ENCODE measurements at regions not wholly inside any gene's neighbourhood (a gene's known extent, or its start where the extent isn't known, plus 50 kb on each side); places are given as distances from the start of the nearest gene placed in this dataset.

DNA sequence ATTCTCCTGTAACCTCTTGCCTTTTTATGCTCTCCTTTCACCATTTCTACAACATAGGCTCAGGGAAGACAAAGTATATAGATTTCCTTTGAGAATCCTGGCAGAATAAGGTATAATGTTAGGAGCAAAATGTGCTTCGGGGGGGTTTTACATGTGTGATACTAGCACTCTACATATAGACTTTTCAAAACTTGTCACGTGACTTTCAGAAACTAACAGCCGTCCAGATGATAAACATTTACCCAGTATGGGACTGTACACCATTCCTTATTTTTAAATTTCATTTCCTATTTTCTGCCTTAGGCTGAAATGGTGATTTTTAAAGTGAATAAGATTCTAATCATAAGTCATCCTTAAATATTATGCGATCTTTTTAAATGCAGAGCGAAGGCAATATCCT lies 420.4 kb upstream of the PITX2 start:
- ATAC-seq (no peak), DNase-seq (no peak)
- Histone ChIP-seq H3K9me3 (no peaks in the 10 kb centered on the region), H3K36me3 (ENCODE audit: low read depth) (no peaks in the 10 kb centered on the region), H3K4me3 (no peak overlapping the region), H3K4me1 (ENCODE audit: low read depth) (no peaks in the 10 kb centered on the region)
- intact Hi-C loops (cut with DNase I, micrococcal nuclease), result no loop called here
- TF ChIP-seq, protein P1, sequence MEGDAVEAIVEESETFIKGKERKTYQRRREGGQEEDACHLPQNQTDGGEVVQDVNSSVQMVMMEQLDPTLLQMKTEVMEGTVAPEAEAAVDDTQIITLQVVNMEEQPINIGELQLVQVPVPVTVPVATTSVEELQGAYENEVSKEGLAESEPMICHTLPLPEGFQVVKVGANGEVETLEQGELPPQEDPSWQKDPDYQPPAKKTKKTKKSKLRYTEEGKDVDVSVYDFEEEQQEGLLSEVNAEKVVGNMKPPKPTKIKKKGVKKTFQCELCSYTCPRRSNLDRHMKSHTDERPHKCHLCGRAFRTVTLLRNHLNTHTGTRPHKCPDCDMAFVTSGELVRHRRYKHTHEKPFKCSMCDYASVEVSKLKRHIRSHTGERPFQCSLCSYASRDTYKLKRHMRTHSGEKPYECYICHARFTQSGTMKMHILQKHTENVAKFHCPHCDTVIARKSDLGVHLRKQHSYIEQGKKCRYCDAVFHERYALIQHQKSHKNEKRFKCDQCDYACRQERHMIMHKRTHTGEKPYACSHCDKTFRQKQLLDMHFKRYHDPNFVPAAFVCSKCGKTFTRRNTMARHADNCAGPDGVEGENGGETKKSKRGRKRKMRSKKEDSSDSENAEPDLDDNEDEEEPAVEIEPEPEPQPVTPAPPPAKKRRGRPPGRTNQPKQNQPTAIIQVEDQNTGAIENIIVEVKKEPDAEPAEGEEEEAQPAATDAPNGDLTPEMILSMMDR (IDR thresholded peaks at IDR 0.05), result no peak

DNA sequence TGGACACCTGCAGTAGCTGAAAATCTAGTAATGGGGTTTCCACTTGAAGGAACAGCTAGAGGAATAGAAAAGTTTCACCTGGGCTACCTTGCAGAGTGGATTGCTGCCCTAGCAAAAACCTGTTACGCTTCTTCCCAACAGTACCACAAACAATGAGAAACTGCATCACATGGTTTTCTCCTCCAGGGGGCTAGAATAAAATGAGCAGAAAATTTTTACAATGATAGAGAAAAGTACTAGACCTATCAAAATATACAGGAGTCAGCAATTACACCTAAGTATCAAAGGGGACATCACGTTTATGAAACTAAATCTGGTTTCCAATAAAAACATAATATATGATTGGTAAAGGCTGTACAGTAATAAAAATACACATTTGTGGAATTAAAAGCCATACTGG lies 423.1 kb upstream of the PITX2 start:
- ATAC-seq (no peak), DNase-seq (no peak)
- H3K36me3 ChIP-seq (ENCODE audit: low read depth), result no peaks in the 10 kb centered on the region
- no peaks in the 10 kb centered on the region for H3K9me3 ChIP-seq
- no peak overlapping the region for H3K4me3 ChIP-seq
- H3K4me1 ChIP-seq (ENCODE audit: low read depth), result no peaks in the 10 kb centered on the region
- intact Hi-C loops (cut with DNase I, micrococcal nuclease), result no loop called here
- TF ChIP-seq, protein P1 (IDR thresholded peaks at IDR 0.05), result no peak

DNA sequence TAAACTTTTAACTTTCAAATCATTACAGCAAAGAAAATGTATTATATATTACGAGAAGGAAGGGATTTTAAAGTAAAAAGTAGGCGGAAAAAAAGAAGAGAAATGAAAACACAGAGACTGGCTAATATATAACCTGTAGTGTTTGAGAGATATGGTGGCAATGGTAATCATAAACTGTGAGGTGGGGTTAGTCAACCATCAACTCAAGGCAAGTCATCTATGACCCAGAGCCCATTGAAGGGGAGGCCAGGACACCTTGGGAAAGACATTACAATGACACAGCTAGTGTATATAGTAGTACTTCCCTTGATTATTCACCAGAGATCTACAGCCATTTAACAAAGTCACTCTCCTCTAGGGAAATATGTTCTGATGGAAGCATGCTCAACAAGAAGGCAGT lies 423.9 kb upstream of the PITX2 start:
- H3K4me1 ChIP-seq (ENCODE audit: low read depth), result no peaks in the 10 kb centered on the region
- peak; percentile 65 for ATAC-seq
- TF ChIP-seq, protein P1 (IDR thresholded peaks at IDR 0.05), result no peak
- no peak overlapping the region for H3K4me3 ChIP-seq
- H3K9me3 ChIP-seq, result no peaks in the 10 kb centered on the region
- intact Hi-C loops (cut with DNase I, micrococcal nuclease), result no loop called here
- DNase-seq, result peak in 1 of 3 donors; percentile 17
- H3K36me3 ChIP-seq (ENCODE audit: low read depth), result no peaks in the 10 kb centered on the region

DNA sequence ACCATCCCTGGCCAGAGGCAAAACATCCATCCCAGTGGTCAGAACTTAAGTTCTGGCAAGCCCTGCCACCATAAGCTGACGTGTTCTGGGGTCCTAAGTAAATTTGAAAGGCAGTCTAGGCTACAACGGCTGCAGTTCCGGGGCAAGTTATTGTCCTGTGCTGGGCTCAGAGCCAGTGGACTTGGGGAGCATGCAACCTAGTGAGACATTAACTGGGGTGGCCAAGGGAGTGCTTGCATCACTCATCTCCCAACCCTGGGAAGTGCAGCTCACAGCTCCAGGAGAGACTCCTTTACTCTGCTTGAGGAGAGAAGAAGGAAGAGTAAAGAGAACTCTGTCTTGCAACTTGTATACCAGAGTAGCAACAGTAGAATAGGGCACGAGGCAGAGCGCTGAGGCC lies 425.4 kb upstream of the PITX2 start:
- H3K4me1 ChIP-seq (ENCODE audit: low read depth), result no peaks in the 10 kb centered on the region
- no peak overlapping the region for H3K4me3 ChIP-seq
- intact Hi-C loops (cut with DNase I, micrococcal nuclease), result no loop called here
- no peak for DNase-seq
- no peaks in the 10 kb centered on the region for H3K36me3 ChIP-seq (ENCODE audit: low read depth)
- H3K9me3 ChIP-seq, result peaks cover 4% of the 10 kb centered on the region
- TF ChIP-seq, protein P1 (IDR thresholded peaks at IDR 0.05), result no peak
- no peak for ATAC-seq

DNA sequence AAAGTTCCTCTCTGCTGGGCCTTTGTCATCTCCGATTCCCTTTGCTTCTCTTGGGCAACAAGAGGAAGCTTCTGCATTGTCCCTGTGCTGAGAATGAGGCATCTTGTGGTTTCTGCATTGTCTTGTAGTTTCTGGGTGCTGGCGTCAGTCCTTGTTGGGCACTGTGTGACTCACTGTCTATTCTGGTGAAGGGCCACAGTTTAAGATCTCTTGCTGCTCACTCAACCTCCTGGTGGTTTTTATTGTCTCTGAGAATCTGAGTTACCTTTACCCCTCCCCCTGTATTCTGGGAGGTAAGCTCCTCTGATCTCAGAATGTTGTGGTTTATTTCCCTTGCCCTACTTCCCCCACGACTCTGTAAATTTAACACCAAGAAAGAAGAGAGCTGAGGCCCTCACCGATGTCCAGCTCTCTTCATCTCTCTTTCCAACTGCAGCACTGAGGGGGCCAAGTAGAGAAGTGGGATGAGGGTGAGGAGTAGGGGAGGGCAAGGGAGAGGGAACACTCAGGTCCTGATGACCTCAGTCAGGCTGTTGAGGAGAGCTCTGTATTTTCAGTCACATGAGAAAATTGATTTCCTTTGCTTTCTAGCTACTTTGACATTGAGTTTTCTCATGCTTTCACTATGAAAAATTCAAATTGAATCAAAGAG lies 441.6 kb upstream of the PITX2 start:
- DNase-seq (no peak), ATAC-seq (no peak)
- TF ChIP-seq, protein P1 (IDR thresholded peaks at IDR 0.05), result no peak
- H3K4me1 ChIP-seq (ENCODE audit: low read depth), result no peaks in the 10 kb centered on the region
- no peak overlapping the region for H3K4me3 ChIP-seq
- H3K9me3 ChIP-seq, result no peaks in the 10 kb centered on the region
- H3K36me3 ChIP-seq (ENCODE audit: low read depth), result no peaks in the 10 kb centered on the region
- intact Hi-C loops (cut with DNase I, micrococcal nuclease), result no loop called here

DNA sequence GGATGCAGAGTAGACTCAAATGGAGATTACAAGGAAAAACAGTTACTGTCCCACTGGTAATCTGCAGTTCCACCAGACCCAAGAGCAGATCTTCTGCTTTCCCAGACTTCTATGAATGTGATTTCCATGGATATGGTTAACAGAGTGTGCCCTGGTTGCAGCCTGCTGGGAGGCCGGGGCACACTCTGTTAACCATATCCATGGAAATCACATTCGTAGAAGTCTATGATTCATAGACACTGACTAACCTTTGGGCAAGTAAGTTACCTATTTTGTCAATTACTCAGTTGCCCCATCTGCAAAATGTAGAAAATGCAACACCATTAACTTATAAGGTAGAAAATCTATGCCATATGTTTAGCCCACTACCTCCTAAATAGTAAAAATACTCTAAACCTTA lies 443.1 kb upstream of the PITX2 start:
- TF ChIP-seq, protein P1 (IDR thresholded peaks at IDR 0.05), result no peak
- H3K9me3 ChIP-seq, result no peaks in the 10 kb centered on the region
- DNase-seq, result no peak
- no peak overlapping the region for H3K4me3 ChIP-seq
- no peaks in the 10 kb centered on the region for H3K4me1 ChIP-seq (ENCODE audit: low read depth)
- ATAC-seq, result no peak
- intact Hi-C loops (cut with DNase I, micrococcal nuclease), result no loop called here
- no peaks in the 10 kb centered on the region for H3K36me3 ChIP-seq (ENCODE audit: low read depth)

Data from mucosa of descending colon (tissue), 3 donors.